Calu3 (cell line): ENCODE measurements at regions not wholly inside any gene's neighbourhood (a gene's known extent, or its start where the extent isn't known, plus 50 kb on each side); places are given as distances from the start of the nearest gene placed in this dataset.

Experiments used
- BruUV-seq: library from RNA; stranded (reverse); fragments of 400-500 nt; replicated peaks from 2 replicates; lab custom pipeline; 2021; lab: Mats Ljungman, UMichigan
- CTCF ChIA-PET: fragments of 300-600 bp; sonication (Branson Sonifier 250); formaldehyde crosslinking; loops from one replicate; lab custom pipeline; 2022; ENCODE audit warnings: antibody characterized with exemption; lab: Charles Lee
- DNase-seq: peaks from one replicate; pipeline ENCODE4 v3.0.0; 2022
- H3K27ac Mint-ChIP-seq: one replicate; pipeline ENCODE4 v1.8.0; 2022; ENCODE audit warnings: mixed read lengths; ENCODE audit not compliant: unreplicated experiment
- H3K27me3 Mint-ChIP-seq: one replicate; pipeline ENCODE4 v1.8.0; 2022; ENCODE audit warnings: mixed read lengths; ENCODE audit not compliant: unreplicated experiment
- H3K36me3 Mint-ChIP-seq: one replicate; pipeline ENCODE4 v1.8.0; 2022; ENCODE audit warnings: mild to moderate bottlenecking, moderate library complexity, mixed read lengths; ENCODE audit not compliant: insufficient read depth, unreplicated experiment
- H3K4me1 Mint-ChIP-seq: one replicate; pipeline ENCODE4 v1.8.0; 2022; ENCODE audit warnings: mild to moderate bottlenecking, low read depth, mixed read lengths; ENCODE audit not compliant: unreplicated experiment
- H3K4me3 Mint-ChIP-seq: one replicate; pipeline ENCODE4 v1.8.0; 2022; ENCODE audit warnings: mild to moderate bottlenecking, low read depth, moderate library complexity, mixed read lengths; ENCODE audit not compliant: unreplicated experiment
- H3K9me3 Mint-ChIP-seq: one replicate; pipeline ENCODE4 v1.8.0; 2022; ENCODE audit warnings: low read depth, mixed read lengths; ENCODE audit not compliant: unreplicated experiment
- intact Hi-C: fragments of 100-400 bp; cut with micrococcal nuclease; formaldehyde crosslinking; loops from one replicate; pipeline ENCODE4 v1.10.0; 2022; ENCODE audit not compliant: unreplicated experiment
- TF ChIP-seq, protein P1 (sequence below): fragments of 200-600 bp; IDR thresholded peaks from one replicate; pipeline ENCODE4 v1.8.0; 2022; ENCODE audit warnings: antibody characterized with exemption; ENCODE audit not compliant: unreplicated experiment

DNA sequence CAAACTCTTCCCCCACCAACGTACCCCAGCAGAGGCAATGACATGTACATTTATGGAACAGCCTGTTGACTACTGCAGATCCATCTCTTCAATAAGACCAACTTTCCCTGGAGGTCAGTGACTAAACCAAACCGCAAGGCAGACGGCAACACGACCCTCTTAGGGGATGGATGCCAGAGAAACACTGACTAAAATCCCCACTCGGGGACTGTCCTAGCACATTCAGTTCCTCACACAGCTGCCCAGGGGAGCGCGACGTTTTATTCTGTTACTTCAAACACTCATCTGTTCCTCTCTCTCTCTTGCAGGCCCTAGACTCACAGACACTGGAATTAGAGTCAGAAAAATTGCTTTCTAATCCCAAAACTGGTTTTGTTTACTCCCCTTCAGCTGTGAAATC, 146.5 kb upstream of the PRSS1 start:
- no peaks in the 10 kb centered on the region for H3K9me3 Mint-ChIP-seq
- no TSS peak for BruUV-seq
- no peak for DNase-seq
- no peaks in the 10 kb centered on the region for H3K36me3 Mint-ChIP-seq
- TF ChIP-seq, protein P1, sequence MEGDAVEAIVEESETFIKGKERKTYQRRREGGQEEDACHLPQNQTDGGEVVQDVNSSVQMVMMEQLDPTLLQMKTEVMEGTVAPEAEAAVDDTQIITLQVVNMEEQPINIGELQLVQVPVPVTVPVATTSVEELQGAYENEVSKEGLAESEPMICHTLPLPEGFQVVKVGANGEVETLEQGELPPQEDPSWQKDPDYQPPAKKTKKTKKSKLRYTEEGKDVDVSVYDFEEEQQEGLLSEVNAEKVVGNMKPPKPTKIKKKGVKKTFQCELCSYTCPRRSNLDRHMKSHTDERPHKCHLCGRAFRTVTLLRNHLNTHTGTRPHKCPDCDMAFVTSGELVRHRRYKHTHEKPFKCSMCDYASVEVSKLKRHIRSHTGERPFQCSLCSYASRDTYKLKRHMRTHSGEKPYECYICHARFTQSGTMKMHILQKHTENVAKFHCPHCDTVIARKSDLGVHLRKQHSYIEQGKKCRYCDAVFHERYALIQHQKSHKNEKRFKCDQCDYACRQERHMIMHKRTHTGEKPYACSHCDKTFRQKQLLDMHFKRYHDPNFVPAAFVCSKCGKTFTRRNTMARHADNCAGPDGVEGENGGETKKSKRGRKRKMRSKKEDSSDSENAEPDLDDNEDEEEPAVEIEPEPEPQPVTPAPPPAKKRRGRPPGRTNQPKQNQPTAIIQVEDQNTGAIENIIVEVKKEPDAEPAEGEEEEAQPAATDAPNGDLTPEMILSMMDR = no peak
- peaks cover 6% of the 10 kb centered on the region for H3K4me1 Mint-ChIP-seq
- no peak overlapping the region for H3K27ac Mint-ChIP-seq
- no peak overlapping the region for H3K4me3 Mint-ChIP-seq
- CTCF ChIA-PET = no interaction called here
- intact Hi-C loops = no loop called here
- H3K27me3 Mint-ChIP-seq = peaks cover 71% of the 10 kb centered on the region

DNA sequence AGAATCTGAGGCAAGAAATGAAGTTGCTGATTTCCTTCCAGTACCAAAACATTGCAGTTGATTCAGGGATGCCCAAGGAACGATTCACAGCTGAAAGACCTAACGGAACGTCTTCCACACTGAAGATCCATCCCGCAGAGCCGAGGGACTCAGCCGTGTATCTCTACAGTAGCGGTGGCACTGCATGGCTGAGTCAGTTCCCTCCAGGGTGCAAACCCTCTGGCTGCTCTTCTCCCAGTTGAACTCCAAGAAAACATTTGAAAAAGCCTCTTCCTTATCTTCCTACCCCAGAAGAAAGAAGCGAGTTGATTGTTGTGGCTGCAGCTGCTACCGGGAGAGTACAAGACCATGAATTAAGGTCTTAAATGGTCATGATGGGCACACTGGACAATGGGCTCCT, 147.1 kb upstream of the PRSS1 start:
- Mint-ChIP-seq H3K9me3 (no peaks in the 10 kb centered on the region), H3K4me3 (no peak overlapping the region), H3K27ac (no peak overlapping the region), H3K27me3 (peaks cover 77% of the 10 kb centered on the region), H3K36me3 (no peaks in the 10 kb centered on the region), H3K4me1 (peaks cover 6% of the 10 kb centered on the region)
- CTCF ChIA-PET = no interaction called here
- intact Hi-C loops = no loop called here
- no peak for DNase-seq
- BruUV-seq = no TSS peak
- TF ChIP-seq, protein P1 = no peak

DNA sequence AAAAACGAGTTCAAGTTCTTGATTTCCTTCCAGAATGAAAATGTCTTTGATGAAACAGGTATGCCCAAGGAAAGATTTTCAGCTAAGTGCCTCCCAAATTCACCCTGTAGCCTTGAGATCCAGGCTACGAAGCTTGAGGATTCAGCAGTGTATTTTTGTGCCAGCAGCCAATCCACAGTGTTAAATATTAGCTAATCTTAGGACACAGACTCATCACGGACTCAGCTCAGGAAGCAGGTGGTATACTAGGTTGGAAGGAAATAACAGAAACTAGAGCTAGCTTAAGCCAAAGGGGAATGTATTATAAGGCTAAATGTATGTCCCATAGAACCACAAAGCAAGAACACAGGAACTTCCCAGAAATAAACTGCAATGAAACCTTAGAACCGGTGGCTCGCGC, 151.0 kb upstream of the PRSS1 start:
- CTCF ChIA-PET = interaction anchor here (0.7 to 1.3 kb wide), 4 partner anchors 8 to 40 kb away, joined by 3 to 15 read pairs (median 4); no protein-coding TSS in a partner anchor
- Mint-ChIP-seq H3K9me3 (no peaks in the 10 kb centered on the region), H3K36me3 (no peaks in the 10 kb centered on the region), H3K27ac (no peak overlapping the region), H3K4me1 (peaks cover 6% of the 10 kb centered on the region), H3K4me3 (no peak overlapping the region), H3K27me3 (peaks cover 73% of the 10 kb centered on the region)
- TF ChIP-seq, protein P1 = no peak
- BruUV-seq = no TSS peak
- intact Hi-C loops = no loop called here
- no peak for DNase-seq

DNA sequence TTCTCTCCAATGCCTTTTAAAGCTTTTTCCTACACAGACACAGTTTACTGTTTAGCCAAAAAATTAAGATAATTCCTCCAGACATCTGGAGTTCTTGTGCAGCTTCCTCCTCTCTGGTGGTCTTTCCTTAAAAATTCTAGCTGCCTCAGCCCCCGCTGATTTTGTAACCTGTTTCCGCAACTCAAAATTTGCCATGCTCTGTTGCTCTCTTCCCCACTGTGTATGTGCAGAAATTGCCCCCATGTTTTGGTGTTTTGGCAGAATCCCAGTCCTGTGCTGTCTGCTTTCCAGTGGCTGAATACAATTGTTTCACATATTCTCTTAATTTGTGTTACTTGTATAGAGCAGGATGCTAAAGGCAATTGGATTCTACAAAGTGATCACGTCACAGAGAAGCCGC, 151.7 kb upstream of the PRSS1 start:
- CTCF ChIA-PET = interaction anchor here (1.3 kb wide), 1 partner anchor 39 kb away, joined by 5 read pairs; no protein-coding TSS in a partner anchor
- no peaks in the 10 kb centered on the region for H3K9me3 Mint-ChIP-seq
- intact Hi-C loops = no loop called here
- no TSS peak for BruUV-seq
- no peak overlapping the region for H3K27ac Mint-ChIP-seq
- H3K27me3 Mint-ChIP-seq = peaks cover 66% of the 10 kb centered on the region
- DNase-seq = no peak
- TF ChIP-seq, protein P1 = no peak
- peaks cover 6% of the 10 kb centered on the region for H3K4me1 Mint-ChIP-seq
- H3K4me3 Mint-ChIP-seq = no peak overlapping the region
- no peaks in the 10 kb centered on the region for H3K36me3 Mint-ChIP-seq
